Choroid plexus epithelial cell (primary cell): ENCODE measurements at regions not wholly inside any gene's neighbourhood (a gene's known extent, or its start where the extent isn't known, plus 50 kb on each side); places are given as distances from the start of the nearest gene placed in this dataset.
"Not testable (repeated sequence)": the region's sequence is repeated elsewhere in the genome, so short reads cannot be mapped to it uniquely, and the experiment has no call there.

Experiments
- DNase-seq: peaks from one replicate; pipeline ENCODE4 v3.0.0-alpha.2; 2010; ENCODE audit warnings: low read depth
- H3K4me3 ChIP-seq: 2 replicates; pipeline ENCODE4 v1.5.1; 2011; ENCODE audit warnings: low read depth, mild to moderate bottlenecking, control low read depth, low read length, moderate library complexity
- CTCF ChIP-seq: conservative IDR thresholded peaks from 2 replicates; pipeline ENCODE4 v1.5.1; 2011; ENCODE audit warnings: low read depth, mild to moderate bottlenecking, control low read depth, inconsistent platforms, low read length, moderate library complexity

- H3K4me3 ChIP-seq: no peak overlapping the region
- no peak for DNase-seq
- no peak for TF ChIP-seq CTCF
These were observed 713.4 kb downstream of the CDH18 start for GRCh38 chr5:19274578-19274977.

GRCh38 chr5:19285286-19285685 is 702.7 kb downstream of the CDH18 start:
- H3K4me3 ChIP-seq: no peak overlapping the region
- no peak for DNase-seq
- TF ChIP-seq CTCF: no peak

DNA sequence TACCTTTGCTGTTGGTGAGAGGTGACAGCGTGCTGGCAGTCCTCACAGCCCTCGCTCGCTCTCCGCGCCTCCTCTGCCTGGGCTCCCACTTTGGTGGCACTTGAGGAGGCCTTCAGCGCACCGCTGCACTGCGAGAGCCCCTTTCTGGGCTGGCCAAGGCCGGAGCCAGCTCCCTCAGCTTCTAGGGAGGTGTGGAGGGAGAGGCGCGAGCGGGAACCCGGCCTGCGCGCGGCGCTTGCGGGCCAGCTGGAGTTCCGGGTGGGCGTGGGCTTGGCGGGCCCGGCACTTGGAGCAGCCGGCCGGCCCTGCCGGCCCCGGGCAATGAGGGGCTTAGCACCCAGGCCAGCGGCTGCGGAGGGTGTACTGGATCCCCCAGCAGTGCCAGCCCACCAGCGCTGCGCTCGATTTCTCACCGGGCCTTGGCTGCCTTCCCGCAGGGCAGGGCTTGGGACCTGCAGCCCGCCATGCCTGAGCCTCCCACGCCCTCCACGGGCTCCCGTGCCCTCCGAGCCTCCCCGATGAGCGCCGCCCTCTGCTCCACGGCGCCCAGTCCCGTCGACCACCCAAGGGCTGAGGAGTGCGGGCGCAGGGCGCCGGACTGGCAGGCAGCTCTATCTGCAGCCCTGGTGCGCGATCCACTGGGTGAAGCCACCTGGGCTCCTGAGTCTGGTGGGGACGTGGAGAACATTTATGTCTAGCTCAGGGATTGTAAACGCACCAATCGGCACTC is 700.3 kb downstream of the CDH18 start:
- DNase-seq, H3K4me3 ChIP-seq: not testable (repeated sequence)

- H3K4me3 ChIP-seq, DNase-seq: not testable (repeated sequence)
These were observed 699.7 kb downstream of the CDH18 start for GRCh38 chr5:19288311-19288710.

- no peak for DNase-seq
- no peak overlapping the region for H3K4me3 ChIP-seq
- TF ChIP-seq CTCF: no peak
These were observed 690.1 kb downstream of the CDH18 start for GRCh38 chr5:19297934-19298333.

- no peak for DNase-seq
- no peak for TF ChIP-seq CTCF
- no peak overlapping the region for H3K4me3 ChIP-seq
These were observed 686.7 kb downstream of the CDH18 start for GRCh38 chr5:19301271-19301670.

DNA sequence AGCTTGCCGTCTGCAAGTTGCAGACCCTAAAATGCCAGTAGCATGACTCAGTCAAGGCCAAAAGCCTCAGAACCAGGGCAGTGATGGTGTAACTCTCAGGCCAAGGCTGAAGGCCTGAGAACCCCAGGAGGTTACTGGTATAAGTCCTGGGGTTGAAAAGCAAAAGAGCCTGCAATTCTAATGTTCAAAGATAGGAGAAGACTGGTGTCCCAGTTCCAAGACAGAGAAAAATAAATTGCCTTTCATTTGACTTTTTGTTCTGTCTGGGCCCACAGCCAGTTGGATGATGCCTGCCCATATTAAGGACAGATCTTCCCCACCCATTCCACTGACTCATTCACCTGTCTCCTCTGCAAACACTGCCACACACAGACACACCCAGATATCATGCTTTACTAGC is 673.2 kb downstream of the CDH18 start:
- DNase-seq: no peak
- H3K4me3 ChIP-seq: no peak overlapping the region
- no peak for TF ChIP-seq CTCF

DNA sequence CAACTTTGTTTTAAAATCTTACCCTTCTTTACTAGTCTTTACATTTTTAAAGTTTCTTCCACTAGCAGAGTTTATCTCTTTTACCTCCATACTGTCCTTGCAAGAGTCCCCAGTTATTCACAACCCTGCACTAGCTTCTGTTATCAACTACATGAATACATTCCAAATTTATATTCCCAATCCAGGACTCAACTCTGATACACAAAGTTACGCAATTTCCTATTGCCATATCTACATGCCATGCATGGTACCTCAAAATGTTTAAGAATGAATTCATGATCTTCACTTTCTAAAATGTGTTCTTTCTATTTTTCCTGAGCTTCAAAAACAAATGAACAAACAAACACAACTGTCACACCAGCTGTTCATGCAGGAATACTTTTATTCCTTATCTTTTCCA is 668.7 kb downstream of the CDH18 start:
- no peak for DNase-seq
- TF ChIP-seq CTCF: no peak
- no peak overlapping the region for H3K4me3 ChIP-seq
